Neural progenitor cell (in vitro differentiated cells): ENCODE measurements at regions not wholly inside any gene's neighbourhood (a gene's known extent, or its start where the extent isn't known, plus 50 kb on each side); places are given as distances from the start of the nearest gene placed in this dataset.

Experiments used
- CTCF ChIP-seq: fragments of 200-600 bp; sonication (generic); IDR thresholded peaks from 2 replicates; pipeline ENCODE4 v1.5.1; 2017; ENCODE audit warnings: antibody characterized with exemption, mild to moderate bottlenecking
- EZH2 ChIP-seq: fragments of 200-600 bp; sonication (generic); IDR thresholded peaks from 2 replicates; pipeline ENCODE4 v1.6.1; 2017; ENCODE audit warnings: antibody characterized with exemption, mild to moderate bottlenecking, moderate library complexity
- EZH2phosphoT487 ChIP-seq: fragments of 200-600 bp; sonication (generic); IDR thresholded peaks from 2 replicates; pipeline ENCODE4 v1.6.1; 2017; ENCODE audit warnings: antibody characterized with exemption

- no peak for TF ChIP-seq CTCF
- no peak for TF ChIP-seq EZH2phosphoT487
- no peak for TF ChIP-seq EZH2
These were observed 91.8 kb upstream of the WDR72 start for GRCh38 chr15:53851110-53851848.
